D721Med (cell line): ENCODE measurements at regions not wholly inside any gene's neighbourhood (a gene's known extent, or its start where the extent isn't known, plus 50 kb on each side); places are given as distances from the start of the nearest gene placed in this dataset.

Source experiments
- DNase-seq: peaks from one replicate; pipeline ENCODE4 v3.0.0; 2011; ENCODE audit warnings: low spot score; ENCODE audit not compliant: insufficient read length
- FAIRE-seq: peaks from 2 replicates; lab custom pipeline; 2011; peaks lifted over from hg19 to GRCh38; lab: Jason Lieb, UNC
- TF ChIP-seq, protein P1 (sequence below): IDR thresholded peaks from 2 replicates; pipeline ENCODE4 v1.5.1; 2012; ENCODE audit warnings: mild to moderate bottlenecking, control low read depth; ENCODE audit not compliant: insufficient read depth; ENCODE audit errors: missing control alignments

DNA sequence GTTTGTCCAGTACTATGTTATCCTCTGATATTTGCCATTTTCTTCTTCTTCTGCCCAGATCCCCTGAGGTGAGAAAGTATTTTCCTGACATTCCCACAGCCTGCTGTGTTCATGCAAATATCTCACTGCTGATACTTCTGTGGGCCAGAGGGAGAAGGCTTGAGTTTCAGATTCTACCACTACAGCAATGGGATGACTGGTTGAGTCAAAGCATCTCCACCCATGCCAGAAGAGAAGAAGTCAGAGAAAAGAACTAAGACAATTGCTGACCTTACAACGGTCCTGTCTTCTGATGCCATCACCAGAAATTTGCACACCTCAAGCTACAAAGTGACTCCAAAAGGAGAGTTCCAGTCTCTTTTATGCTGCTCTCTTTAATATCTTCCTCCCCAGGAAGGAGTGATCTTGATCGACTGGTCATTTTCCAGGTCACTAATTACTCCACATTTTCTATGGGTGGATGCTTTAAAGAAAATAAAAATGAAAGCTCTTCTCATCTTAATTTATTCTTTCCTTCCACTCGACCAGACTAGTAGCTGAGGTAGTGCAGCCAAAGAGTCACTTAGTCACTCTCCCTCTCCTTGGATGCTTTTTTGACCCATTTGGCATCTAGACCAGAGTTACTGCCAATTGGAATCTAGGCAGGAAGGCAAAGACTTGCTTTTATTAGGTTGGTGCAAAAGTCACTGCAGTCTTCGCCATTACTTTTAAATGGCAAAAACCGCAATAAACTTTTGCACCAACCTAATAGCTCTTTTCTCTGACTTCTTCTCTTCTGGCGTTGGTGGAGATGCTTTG, 195.1 kb downstream of the PTPRC start:
- no peak for DNase-seq
- FAIRE-seq = peak; percentile 66
- TF ChIP-seq, protein P1, sequence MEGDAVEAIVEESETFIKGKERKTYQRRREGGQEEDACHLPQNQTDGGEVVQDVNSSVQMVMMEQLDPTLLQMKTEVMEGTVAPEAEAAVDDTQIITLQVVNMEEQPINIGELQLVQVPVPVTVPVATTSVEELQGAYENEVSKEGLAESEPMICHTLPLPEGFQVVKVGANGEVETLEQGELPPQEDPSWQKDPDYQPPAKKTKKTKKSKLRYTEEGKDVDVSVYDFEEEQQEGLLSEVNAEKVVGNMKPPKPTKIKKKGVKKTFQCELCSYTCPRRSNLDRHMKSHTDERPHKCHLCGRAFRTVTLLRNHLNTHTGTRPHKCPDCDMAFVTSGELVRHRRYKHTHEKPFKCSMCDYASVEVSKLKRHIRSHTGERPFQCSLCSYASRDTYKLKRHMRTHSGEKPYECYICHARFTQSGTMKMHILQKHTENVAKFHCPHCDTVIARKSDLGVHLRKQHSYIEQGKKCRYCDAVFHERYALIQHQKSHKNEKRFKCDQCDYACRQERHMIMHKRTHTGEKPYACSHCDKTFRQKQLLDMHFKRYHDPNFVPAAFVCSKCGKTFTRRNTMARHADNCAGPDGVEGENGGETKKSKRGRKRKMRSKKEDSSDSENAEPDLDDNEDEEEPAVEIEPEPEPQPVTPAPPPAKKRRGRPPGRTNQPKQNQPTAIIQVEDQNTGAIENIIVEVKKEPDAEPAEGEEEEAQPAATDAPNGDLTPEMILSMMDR = no peak

DNA sequence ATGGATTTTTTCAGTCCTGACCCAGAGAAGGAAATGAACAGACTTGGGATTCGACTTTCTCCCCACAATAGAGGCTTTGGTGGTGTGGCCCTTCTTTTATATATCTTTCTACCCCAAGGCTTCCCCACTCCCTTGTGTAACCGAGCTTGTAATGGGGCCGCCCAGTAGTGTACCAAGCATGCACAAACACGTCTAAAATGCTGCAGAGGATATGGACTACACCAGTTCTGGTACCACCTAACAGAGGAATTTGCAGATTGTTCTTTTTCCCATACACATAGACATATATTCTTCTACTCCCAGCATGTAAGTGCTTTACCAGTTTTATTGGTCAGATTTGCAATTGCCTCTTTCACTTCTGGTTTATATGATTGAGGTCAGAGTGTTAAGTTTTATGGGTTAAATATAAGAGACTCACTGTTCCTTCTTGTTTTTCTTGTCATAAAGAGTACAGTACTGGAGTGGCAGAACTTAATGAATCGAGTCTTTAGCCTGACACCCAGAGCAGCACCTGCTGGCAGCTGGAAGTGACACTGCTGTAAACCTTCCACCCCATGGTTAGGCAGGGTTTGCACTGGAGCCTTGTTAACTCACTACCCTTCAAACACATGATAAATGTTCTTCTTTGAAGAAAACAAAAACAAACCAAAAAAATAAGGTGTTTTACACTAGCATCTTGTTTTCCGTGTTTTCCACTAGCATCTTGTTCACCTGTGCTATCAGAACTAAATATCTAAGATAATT, 198.6 kb downstream of the PTPRC start:
- no peak for DNase-seq
- TF ChIP-seq, protein P1 = no peak
- FAIRE-seq = peak; percentile 64

DNA sequence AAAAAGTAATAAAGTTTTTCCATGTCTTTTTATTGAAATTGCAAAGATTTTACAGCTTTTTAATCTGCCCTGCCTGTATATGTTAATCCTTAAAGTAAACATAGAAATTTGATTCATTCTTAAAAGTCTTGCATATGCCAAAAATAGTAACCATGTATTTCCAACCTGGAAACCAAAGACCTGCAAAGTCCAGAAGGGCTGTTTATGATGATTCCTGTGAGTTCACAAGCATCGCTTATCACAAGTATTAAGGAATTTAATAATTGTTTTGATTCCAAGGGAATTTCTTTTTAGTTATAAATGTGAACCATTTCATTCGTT, 199.1 kb downstream of the PTPRC start:
- TF ChIP-seq, protein P1 = no peak
- FAIRE-seq (no peak), DNase-seq (no peak)

DNA sequence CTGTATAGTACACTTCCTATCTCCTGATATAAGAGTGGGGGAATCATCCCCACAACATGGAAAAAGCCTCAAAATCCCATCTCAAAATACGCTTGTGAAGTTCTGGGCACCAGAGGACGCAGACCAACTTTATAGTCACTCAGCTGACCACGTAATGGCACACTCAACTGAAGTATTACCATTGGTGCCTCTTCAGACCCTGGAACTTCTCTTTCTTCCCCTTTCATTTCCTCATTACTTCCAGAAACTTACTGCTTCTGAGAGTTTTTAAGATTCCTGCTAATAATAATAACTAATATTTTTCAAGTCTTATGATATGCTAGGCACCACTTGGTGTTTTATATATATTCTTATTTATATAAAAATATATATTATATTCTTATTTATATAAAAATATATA, 202.6 kb downstream of the PTPRC start:
- FAIRE-seq = no peak
- DNase-seq = no peak
- TF ChIP-seq, protein P1 = no peak

DNA sequence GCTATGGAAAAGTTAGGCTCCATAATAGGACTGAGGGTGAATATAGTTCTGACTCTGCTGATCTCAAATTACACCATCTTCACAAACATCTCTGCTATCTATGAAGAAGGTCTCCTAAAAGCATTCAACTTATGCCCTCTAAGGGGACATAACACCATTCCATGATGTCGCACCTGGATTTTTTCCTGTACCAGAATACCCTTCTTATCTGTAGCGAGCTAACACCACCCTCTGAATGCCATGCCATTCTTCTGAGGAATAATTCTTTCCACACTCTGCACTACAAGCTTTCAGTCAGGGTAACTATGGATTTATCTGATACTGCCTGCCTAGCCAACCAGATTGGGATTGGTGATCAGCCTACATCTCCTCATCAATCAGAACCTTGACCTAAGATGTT, 203.8 kb downstream of the PTPRC start:
- no peak for DNase-seq
- TF ChIP-seq, protein P1 = no peak
- FAIRE-seq = peak; percentile 90

DNA sequence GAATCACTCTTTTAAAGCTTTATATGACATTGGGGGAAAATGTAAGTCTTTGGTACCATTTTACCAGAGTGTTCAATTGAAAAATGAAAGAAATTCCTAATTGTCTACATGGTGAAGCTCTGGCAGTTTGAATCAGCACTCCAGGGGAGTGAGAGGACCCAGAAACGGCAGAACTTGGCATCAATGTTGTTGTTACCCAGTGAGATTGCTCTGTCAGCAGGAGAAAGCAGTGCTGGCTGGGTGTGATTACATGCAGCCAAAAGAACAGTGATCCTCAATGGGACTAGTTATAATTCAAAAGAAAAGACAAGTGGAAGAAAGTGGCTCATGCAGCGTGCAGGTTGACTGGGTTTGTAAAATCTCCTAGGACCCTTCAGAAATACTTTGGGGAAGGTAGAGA, 206.4 kb downstream of the PTPRC start:
- FAIRE-seq (no peak), DNase-seq (no peak)
- TF ChIP-seq, protein P1 = no peak

DNA sequence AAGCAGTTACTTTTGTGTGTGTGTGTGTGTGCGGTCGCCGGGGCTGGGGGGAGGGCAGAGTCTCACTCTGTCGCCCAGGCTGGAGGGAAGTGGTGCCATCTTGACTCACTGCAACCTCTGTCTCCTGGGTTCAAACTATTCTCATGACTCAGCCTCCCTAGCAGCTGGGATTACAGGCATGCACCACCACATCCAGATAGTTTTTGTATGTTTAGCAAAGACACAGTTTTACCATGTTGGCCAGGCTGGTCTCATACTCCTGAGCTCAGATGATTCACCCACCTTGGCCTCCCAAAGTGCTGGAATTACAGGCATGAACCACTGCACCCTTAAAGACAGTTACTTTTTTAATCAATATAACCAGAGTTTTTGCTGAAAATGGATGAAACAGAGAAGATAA, 207.0 kb downstream of the PTPRC start:
- FAIRE-seq (no peak), DNase-seq (no peak)
- TF ChIP-seq, protein P1 = no peak
